GM12891 (cell line): ENCODE measurements at regions not wholly inside any gene's neighbourhood (a gene's known extent, or its start where the extent isn't known, plus 50 kb on each side); places are given as distances from the start of the nearest gene placed in this dataset.

Experiments
- POLR2A ChIP-seq: IDR thresholded peaks from 2 replicates; pipeline ENCODE4 v1.6.1; 2011; ENCODE audit warnings: low read depth, low read length, control low read depth
- POLR2AphosphoS5 ChIP-seq: IDR thresholded peaks from 2 replicates; pipeline ENCODE4 v1.6.1; 2011; ENCODE audit warnings: low read depth, low read length, control low read depth

GRCh38 chr15:96497951-96498350 is 167.5 kb downstream of the NR2F2 start:
- TF ChIP-seq POLR2AphosphoS5, result no peak
- no peak for TF ChIP-seq POLR2A
